Stimulated activated CD4-positive, alpha-beta T cell treated with anti-CD3 and anti-CD28 coated beads, Interleukin-4, amount 100 ng/mL, for 1 hour (primary cell): ENCODE measurements at regions not wholly inside any gene's neighbourhood (a gene's known extent, or its start where the extent isn't known, plus 50 kb on each side); places are given as distances from the start of the nearest gene placed in this dataset.

Experiments used
- DNase-seq: peaks from one replicate; pipeline ENCODE4 v3.0.0-alpha.2; 2020

DNA sequence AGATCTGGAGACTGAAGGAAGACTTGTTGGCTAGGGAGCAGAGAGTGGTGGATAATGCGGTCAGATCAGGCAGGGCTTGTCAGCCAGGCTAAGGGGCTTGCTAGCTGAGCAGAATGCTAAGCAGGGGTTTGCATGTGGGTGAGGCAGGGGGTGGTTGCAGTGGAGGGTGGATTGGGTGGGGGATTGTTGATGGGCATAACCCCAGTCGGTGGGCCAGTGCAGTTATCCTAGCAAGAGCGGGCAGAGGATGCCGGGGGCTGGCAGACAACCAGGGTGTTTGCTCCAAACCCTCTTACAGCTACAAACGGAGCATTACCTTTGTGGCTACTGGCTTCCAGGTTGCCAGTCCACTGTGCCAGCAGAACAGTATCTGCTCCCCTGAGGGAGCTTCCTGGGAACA lies 131.5 kb upstream of the LGALSL start:
- no peak for DNase-seq

DNA sequence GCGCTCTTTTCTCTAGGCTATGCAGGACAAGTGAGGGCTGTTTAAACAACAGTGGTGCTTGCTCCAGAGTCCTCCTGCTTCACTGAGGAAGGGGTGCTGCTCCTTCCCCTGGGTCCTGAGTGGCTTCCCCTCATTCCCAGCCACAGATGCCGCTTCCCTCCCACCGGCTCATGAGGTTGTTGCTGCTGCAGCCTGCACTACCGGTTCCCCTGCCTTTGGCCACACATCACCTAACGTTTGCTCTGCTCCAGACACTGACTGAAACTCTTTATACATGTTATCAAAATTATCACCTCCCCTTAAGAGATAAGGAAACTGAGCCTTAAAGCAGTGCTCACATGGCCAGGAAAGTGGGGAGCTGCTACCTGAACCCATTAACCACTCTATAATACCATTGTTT lies 130.8 kb upstream of the LGALSL start:
- no peak for DNase-seq

DNA sequence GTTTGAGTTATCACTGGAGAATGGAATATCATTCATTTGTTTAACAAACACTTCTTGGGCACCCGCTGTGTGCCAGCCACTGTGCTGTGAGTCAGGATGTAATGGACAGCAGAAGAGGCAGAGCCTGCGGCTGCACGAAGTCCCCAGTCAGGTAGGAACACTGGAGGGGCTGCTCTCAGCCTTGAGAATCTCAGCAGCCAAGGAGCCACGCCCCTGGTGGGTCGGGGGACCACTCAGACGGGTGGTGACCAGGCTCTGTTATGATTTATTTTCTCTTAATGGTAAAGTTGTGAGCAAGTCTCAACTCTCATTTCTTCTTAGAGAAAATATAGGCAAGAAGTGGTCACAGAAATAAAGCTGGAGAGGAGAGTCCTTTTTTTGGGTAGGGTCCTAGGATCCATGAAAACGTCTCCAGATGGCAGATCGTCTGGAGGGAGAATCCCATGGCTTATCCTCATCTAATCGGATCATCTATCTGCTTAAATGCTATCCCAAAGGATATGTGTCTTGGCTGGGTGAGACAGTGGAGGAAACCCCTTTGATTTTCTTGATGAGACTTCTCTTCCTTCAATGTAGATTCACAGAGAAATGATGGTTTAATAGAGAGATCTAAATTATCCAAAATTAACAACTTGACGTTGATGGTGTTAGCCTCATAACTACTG lies 129.1 kb upstream of the LGALSL start:
- DNase-seq: no peak

DNA sequence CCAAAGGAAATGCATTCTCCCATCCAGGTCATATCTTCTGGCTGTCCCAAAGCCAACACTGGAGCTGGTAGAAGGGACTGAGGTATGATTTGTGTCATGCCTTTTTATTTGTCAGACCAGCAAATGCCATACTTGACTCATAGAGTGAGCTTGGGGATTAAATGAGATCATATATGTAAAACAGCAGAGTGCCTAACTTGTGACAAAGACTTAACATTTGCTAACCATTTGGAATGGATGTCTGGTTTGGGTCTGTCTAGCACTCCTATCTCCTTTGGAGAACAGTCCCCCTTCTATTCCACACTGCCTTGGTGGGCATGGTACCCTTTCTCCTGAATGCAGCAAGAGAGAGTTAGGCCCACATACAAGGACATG lies 128.5 kb upstream of the LGALSL start:
- no peak for DNase-seq

DNA sequence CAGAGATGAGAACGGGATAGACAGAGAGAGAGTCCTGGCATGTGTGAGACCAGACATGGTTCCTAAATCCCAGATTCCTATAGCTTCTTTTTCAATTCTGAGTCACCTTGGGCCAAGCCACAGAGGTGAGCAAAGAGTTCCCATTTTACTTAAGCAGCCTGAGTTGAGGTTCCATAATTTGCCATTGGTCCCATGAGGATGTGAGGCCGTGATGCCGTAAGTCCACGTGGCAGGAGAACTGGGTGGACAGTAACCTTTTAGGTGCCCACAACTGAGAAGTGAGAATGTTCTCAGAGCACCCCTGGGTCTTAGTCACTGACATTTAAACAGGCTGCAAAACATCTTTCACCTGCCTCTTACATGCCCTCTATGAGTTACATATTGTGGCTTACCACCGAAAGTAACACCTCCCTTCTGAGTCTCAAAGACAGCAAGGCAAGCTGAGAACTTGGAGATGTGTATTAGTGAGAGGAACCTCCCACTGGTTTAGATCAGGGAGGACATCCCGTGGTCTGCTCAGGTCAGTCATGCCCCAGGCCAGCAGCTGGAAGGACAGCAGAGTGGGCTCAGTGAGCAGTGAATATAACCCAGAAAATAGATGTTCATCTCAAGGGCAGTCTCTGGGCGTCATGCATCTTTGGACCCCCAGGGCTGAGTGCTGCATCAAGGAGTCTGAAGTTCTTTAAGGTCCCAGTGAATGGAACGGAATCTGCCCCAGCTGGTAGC lies 127.9 kb upstream of the LGALSL start:
- DNase-seq: peak; percentile 37

DNA sequence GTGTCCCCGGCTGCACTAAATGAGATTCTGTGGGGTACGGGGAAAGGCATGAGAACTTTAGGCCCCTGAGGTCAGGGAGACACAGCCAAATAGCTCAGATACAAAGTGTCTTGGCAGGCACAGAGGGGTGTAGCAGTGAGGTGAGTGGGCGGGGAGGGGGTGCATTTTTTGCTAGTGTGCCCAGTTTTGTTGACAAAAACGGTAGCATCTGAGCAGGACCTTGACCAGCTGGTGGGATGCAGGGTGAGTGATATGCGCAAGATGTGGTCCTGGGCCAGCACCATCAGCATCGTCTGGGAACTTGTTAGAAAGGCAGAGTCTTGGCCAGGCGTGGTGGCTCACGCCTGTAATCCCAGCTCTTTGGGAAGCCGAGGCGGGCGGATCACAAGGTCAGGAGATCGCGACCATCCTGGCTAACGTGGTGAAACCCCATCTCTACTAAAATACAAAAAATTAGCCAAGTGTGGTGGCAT lies 127.3 kb upstream of the LGALSL start:
- no peak for DNase-seq

DNA sequence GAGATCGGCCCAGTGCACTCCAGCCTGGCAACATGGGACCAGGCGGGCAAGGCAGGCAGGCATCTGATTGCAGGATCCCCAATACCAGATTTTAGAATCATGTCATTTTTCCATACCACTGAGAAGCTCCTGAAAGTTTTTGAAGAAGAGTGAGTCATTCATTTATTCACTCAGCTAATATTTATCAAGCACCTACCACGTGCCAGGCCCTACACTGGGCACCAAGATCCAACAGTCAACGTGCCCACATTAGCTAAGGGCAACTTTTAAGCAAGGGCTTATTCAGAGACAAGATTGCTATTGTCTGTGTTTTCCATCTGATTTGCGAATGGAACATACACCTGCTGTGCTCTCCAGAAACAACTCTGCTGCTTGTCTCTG lies 126.8 kb upstream of the LGALSL start:
- DNase-seq: no peak

DNA sequence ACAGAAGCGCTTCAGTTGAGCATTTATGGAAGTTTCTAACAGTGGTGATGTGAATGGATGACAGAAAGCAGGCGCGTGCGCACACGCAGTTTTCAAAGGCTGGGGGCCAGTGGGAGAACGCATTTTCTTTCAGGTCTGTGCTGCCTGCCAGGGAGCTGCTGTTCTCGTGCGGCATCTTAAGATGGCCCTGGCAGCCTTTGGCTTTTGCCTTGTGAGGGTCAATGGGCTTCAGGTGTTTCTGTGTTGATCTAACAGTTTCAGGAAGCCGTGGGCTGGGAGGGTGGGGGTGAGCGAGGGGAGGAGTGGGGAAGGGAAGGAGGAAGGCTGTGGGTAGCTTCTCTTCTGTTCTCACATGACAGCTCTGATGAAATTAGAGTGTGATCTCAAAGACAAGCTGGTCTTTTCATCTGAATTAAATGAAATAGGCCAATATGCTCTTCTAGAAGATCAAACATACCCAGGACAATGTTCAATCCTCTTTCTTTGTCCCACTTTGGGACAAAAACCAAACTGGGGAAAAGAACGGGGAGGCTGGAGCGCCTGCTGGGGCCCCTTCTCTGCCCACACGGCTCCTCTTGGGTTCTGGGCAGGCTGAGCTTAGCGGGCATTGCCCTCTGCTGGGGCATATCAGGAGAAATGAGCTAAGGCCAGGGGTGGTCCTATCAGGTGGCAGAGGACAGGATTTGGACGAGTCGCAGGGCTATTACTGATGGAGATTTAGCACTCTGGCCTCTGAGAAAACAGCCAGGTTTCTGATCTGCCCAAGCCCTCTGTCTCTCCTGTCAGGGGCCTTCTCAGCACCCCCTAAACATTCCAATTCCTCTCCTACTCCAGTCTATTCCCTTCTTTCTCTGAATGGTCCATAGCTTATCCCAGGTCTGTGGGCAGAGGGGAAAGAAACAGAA lies 126.2 kb upstream of the LGALSL start:
- peak; percentile 57 for DNase-seq

DNA sequence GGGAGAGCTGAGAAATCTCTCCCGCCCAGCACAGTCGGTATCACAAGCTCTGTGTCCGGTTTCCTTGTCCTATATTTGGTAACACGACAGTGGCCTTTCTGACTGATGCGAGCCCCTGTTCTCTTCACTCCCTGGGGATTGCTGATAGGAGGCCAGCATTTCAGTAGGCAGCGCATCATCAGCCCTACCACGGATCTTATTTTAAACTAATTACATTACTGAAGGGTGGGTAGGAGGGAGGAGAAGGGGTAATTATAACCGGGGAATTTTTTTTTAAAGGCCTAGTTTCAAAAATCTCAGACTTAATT lies 125.6 kb upstream of the LGALSL start:
- no peak for DNase-seq

DNA sequence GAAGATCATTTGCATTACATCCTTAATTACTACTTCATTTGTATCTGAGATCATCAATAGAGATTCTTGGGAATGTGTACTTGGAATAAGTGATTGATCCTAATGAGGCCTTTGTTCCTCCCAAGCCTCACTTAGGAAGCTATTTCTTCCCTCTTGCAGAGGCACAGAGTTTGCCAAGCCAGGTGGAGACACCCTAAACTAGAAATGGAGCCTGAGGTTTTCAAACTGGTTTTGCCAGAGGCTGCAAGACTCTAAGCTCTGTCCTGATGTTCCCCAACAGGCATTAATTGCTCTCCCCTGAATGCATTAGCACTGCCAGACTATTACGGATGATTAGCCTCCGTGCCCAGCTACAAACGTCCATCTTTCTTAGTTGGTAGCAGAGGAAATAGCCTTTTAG lies 125.2 kb upstream of the LGALSL start:
- no peak for DNase-seq

DNA sequence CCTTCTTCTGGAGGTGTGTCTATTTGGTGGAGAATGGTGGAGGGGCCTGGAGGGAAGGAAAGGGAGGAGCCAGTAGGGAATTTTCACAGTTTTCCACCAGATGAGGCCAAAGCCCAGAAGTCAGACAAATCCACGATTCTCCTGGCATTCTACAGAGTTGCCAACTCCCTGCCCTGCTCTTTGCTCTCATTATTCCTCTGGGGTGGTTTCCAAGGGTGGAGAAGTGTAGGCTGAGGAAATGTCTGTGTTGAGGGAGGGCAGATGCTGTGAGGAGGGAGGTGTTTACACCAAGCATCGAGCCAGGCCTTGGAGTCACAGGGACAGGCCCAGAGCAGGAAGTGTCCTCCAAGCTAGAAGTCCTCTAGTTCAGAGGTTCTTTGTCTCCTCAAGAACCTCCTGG lies 124.1 kb upstream of the LGALSL start:
- no peak for DNase-seq

DNA sequence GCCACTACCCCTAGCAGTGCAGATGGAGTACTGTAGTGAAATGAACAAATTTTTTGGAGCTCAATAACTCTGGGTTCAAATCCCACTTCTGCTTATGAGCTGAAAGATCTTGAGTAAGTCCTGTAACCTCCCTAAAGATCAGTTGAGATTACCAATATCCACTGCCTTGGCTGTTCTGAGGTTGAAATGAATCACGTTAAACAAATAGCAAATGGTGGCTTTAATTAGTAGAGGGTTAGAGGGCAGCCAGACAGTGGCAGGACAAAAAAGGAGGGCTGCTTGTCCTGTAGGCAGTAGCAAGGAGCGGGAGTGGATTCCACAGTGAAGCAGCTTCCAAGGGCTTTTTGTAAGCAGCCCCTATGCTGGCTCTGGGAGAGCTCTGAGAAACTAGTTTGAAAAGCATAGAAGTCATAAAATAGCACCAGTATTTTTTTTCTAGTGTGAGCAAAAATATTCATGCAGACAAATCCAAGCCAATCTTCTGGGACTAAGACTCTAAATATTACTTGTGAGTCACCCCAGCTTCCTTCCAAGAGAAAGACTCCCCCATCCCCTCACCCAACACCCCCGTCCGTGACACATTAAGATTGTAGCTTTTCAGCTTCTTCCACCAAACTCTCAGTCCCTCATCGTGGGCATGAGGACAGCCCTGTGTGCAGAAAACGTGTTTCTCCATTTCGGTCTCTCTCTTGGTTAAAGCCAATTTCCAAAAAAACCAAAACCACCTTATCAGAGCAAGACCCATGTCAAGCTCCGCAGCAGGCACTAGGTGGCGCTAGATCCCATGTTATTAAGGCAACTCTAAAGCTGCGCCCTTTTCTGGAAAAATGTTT lies 123.5 kb upstream of the LGALSL start:
- DNase-seq: peak; percentile 73

DNA sequence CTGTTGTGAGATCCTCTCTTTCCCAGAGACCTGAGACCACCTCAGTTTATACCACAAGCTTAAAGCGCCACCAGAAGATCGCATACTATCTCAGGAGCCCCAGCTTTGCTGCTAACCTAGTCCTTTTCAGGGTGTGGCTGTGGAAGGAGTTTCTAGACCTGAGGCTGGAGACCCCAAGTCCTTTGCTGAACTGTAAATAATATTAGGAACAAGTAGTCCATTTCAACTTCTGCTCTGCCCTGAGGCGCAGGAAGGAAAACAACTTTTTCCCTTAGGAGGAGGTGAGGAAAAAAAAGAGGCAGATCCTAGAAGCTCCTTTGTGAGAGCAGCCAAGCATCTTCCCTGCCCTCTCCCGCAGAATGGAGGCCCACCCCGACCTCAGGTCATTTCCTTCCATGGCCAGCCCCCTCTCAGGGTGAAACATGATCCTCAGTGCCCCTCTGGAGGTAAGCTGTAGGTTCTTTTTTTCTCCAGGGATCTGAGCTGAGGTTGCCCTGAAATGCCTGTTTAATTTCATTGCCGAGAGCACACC lies 122.8 kb upstream of the LGALSL start:
- no peak for DNase-seq

DNA sequence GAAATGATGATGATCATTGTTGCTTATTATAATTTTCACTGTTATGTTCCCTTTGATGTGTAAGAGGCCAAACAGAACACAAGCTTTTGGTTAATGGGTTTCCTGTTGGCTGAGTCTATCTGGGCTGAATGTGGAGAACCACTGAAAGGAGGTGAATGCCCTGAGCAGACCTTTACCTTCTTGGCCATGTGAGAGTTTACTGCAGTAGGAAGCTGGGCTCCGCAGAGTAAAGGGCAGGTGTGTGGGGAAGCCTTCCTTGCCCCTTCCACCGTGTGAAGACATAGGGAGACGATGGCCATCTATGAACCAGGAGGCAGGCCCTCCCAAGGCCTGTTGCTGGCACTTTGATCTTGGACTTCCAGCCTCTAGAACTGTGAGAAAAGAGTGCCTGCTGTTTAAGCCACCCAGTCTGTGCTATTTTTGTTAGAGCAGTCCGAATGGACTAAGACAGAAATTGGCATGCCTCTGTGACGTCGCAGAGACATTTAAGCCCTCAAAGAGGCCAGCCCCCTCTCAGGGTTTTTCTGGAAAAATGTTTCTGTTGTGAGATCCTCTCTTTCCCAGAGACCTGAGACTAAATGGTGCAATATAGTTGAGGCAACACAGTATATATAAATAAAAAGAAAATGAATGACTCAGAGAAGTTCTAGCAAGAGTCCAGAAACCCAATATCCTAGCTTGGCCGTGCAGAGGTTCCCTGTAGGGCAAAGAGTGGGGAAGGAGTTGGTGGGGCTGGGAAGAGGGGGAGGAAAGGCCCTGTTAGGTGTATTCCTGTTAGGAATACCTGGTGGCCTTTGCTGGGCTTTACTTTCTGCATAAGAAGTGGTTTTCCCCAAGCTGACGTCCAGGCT lies 121.9 kb upstream of the LGALSL start:
- DNase-seq: no peak

DNA sequence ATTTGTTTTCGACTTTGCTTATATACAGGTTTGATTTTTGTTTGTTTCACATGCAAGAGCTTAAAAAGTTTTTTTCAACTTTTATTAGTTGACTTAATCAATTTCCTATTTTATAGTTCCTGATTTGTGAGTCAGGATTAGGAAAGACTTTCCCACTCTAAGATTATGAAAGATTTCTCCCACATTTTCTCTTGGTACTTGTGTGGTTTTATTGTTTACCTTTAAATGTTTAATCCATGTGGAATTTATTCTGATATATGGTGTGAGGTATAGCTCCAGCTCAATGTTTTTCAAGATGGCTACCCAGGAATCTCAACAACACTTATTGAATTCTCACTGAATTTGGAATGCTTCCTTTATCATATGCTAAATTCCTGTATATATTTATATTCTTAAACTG lies 117.8 kb upstream of the LGALSL start:
- no peak for DNase-seq

DNA sequence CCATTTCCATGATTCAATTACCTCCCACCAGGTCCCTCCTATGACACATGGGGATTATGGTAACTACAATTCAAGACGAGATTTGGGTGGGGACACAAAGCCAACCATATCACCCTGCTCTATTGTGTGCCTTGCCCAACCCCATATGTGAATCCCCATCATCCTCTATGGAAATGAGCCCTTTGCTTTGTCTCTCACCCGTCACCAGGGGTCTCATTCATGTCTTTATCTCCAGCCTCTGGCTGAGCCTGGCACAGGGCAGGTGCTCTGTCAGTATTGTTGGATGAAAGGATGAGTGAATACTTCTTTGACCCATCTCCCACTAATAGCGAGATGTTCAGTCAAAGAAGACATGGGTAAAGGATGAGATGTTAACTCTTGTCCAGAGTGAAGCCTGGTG lies 116.6 kb upstream of the LGALSL start:
- no peak for DNase-seq

DNA sequence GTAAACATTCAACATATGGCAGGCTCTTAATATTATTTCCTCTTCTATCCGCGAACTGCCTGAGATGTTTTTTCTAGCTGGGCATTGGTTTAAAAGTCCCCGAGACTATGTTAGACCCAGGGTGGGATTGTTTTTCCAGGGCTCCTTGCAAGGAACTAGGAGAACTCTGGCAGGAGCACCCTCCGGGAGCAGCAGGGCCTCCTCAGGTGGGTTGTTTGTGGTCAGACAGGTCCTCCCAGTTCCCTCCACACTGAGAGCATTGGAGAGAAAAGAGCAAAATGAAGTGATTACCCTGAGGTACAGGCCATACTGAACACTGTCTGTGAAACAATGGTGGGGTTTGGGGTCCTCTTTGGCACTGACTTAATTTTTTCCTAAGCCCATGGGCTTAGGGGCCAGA lies 115.9 kb upstream of the LGALSL start:
- no peak for DNase-seq

DNA sequence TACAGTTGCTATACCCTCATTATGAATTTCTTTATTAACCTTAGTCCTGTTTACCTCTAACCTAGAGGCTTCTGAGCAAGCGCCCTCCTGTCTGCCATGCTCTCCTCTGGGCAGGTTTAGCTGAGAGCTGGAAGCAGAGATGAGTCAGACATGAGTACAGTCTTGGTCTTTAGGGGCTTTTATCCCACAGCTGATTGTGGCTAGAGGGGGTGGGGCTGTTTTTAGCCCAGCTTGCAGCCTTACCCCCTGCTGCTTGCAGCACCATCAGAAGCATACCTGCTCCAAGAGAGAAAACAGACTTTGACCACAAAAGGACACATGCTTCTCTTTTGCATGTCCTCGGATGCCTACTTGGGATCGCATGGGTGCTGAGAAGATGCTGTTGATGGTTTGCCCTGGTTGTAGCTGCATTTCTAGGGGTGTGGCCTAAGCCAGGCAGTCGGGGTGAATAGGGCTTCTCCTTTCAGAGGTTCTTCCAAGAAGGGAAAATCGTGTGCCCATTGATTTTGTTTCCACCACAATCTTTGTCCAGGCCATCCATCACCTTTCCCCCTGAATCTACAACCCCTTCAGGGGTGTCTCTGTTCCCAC lies 115.0 kb upstream of the LGALSL start:
- DNase-seq: no peak

DNA sequence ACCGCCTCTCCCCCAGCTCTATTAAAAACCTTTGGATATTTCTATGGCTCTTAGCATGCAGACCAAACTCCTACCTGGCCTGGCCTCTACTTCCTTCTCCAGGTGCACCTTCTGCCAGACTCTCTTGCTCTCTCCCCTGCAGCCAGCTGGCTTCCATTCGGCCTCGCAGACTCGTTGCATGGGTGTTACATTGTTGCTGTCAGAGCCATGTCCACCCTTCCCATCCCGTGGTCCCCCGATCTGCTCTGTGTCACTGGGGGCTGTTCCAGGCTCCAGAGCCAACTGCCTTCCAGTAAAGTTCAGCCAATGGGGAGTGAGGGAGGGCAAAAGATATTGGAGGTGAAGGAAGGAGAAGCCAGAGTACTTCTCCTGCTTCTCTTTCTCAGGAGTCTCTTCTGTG lies 112.5 kb upstream of the LGALSL start:
- DNase-seq: no peak

DNA sequence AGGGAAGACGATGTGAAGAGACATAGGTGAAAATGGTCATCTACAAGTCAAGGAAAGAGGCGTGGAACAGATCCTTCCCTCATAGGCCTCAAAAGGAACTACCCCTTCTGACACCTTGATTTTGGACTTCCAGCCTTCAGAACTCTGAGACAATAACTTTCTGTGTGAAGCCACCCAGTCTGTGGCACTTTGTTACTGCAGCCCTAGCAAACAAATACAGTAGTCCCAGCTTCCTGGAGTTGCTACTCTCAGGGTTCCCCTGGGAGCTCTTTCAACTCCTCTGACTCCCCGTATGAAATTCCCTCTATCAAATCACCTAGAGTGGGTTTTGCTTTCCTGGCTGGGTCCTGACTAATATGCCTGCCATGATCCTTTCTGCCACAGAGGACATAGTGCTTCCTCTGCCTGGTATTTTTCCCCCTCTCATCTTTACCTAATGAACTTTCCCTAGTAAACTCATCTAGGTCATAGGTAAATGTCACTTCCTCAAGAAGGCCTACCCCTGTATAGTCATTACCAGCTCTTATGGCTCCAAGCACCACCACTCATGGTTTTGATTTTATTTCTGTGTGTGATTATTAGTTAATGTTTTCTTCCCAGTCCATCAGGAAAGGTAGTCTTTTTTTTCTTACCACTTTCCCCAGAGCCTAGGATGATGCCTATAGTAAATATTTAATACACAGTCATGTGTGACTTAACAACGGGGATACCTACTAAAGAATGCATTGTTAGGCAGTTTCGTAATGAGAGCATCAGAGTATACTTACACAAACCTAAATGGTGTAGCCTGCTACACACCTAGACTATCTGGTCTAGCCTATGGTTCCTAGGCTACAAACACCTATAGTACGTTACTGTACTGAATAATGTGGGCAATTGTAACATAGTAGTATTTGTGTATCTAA lies 111.5 kb upstream of the LGALSL start:
- DNase-seq: no peak
